Stimulated activated CD4-positive, alpha-beta T cell treated with anti-CD3 and anti-CD28 coated beads, Interleukin-12 subunit alpha, Interleukin-12 subunit beta, amount 100 ng/mL, for 48 hours (primary cell): ENCODE measurements at regions not wholly inside any gene's neighbourhood (a gene's known extent, or its start where the extent isn't known, plus 50 kb on each side); places are given as distances from the start of the nearest gene placed in this dataset.

Source experiments
- DNase-seq, 3 donors: peaks; one replicate each; pipeline ENCODE4 v3.0.0-alpha.2; 2020; ENCODE audit warnings: low read depth in 2 of 3, low spot score in 1 of 3

- no peak for DNase-seq
These were observed 148.1 kb downstream of the PPARGC1A start for GRCh38 chr4:23741681-23742191.

- no peak for DNase-seq
These were observed 152.3 kb downstream of the PPARGC1A start for GRCh38 chr4:23737571-23737970.

- no peak for DNase-seq
These were observed 153.4 kb downstream of the PPARGC1A start for GRCh38 chr4:23736466-23736865.

GRCh38 chr4:23734000-23734399 is 155.8 kb downstream of the PPARGC1A start:
- DNase-seq = no peak

GRCh38 chr4:23733476-23733875 is 156.4 kb downstream of the PPARGC1A start:
- DNase-seq = no peak

GRCh38 chr4:23730998-23731397 is 158.8 kb downstream of the PPARGC1A start:
- no peak for DNase-seq

GRCh38 chr4:23728971-23729370 is 160.9 kb downstream of the PPARGC1A start:
- no peak for DNase-seq

- no peak for DNase-seq
These were observed 161.5 kb downstream of the PPARGC1A start for GRCh38 chr4:23728393-23728792.

- DNase-seq = no peak
These were observed 169.3 kb downstream of the PPARGC1A start for GRCh38 chr4:23720556-23720955.

- DNase-seq = no peak
These were observed 171.4 kb downstream of the PPARGC1A start for GRCh38 chr4:23718435-23718834.

GRCh38 chr4:23717528-23718248 is 172.2 kb downstream of the PPARGC1A start:
- DNase-seq = no peak

GRCh38 chr4:23710298-23710697 is 179.5 kb downstream of the PPARGC1A start:
- DNase-seq = no peak

- DNase-seq = no peak
These were observed 182.2 kb downstream of the PPARGC1A start for GRCh38 chr4:23707652-23708026.

GRCh38 chr4:23706972-23707651 is 182.7 kb downstream of the PPARGC1A start:
- DNase-seq = no peak

- DNase-seq = no peak
These were observed 189.7 kb downstream of the PPARGC1A start for GRCh38 chr4:23700197-23700596.

- no peak for DNase-seq
These were observed 192.1 kb downstream of the PPARGC1A start for GRCh38 chr4:23697722-23698121.

- no peak for DNase-seq
These were observed 192.8 kb downstream of the PPARGC1A start for GRCh38 chr4:23697001-23697528.

GRCh38 chr4:23686169-23686897 is 203.5 kb downstream of the PPARGC1A start:
- DNase-seq = no peak

- DNase-seq = no peak
These were observed 204.4 kb downstream of the PPARGC1A start for GRCh38 chr4:23685471-23685870.

GRCh38 chr4:23680671-23681518 is 209.0 kb downstream of the PPARGC1A start:
- no peak for DNase-seq

- DNase-seq = no peak
These were observed 215.2 kb downstream of the PPARGC1A start for GRCh38 chr4:23674694-23675093.
